NB4 (cell line): ENCODE measurements at regions not wholly inside any gene's neighbourhood (a gene's known extent, or its start where the extent isn't known, plus 50 kb on each side); places are given as distances from the start of the nearest gene placed in this dataset.

Source experiments
- POLR2A ChIP-seq: IDR thresholded peaks from 2 replicates; pipeline ENCODE4 v1.6.1; 2011; ENCODE audit warnings: mild to moderate bottlenecking; ENCODE audit not compliant: insufficient read length; ENCODE audit errors: extremely low read depth
- TF ChIP-seq, protein P1 (sequence below): IDR thresholded peaks from one replicate; pipeline ENCODE4 v1.5.1; 2012; ENCODE audit warnings: low read depth, low read length

DNA sequence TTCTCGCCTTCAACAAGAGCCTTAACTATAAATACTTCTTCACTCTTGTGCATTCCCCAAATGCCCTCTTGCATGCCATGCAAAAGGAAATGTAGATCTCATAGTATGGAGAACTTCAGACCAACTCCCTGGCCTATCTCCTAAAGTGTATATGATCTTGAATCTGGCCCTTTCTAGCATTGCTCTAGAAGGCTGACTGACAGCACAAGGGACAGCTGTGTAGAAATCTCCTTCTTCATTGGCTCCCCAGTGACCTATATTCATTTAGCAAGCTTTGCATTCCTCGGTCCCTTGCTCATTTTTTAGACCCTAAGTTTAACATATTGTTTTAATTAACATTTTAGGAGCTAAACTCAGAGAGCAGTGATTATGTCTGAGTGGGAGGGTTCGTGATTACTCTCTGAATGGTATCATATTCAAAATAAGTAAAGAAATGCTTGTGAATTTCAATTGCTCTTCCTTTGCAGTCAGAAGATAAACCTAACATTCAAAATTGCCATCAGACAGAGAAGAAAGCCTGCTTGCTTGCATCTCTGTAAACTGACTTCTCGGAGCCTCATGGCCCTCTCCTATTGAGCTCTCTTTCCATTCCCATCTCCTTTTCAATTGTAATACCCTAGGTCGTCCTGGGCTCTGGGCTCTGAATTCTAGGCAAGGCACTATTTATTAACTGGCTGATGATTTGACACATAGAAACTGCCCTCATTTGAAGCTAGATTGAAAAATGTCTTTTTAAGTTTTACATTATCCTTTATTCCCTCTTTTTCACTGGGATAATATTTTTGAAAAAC, 120.3 kb upstream of the PRKG2 start:
- TF ChIP-seq POLR2A, result no peak
- TF ChIP-seq, protein P1, sequence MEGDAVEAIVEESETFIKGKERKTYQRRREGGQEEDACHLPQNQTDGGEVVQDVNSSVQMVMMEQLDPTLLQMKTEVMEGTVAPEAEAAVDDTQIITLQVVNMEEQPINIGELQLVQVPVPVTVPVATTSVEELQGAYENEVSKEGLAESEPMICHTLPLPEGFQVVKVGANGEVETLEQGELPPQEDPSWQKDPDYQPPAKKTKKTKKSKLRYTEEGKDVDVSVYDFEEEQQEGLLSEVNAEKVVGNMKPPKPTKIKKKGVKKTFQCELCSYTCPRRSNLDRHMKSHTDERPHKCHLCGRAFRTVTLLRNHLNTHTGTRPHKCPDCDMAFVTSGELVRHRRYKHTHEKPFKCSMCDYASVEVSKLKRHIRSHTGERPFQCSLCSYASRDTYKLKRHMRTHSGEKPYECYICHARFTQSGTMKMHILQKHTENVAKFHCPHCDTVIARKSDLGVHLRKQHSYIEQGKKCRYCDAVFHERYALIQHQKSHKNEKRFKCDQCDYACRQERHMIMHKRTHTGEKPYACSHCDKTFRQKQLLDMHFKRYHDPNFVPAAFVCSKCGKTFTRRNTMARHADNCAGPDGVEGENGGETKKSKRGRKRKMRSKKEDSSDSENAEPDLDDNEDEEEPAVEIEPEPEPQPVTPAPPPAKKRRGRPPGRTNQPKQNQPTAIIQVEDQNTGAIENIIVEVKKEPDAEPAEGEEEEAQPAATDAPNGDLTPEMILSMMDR, result no peak
